Nucleus accumbens (tissue), 56 donors: ENCODE measurements at regions not wholly inside any gene's neighbourhood (a gene's known extent, or its start where the extent isn't known, plus 50 kb on each side); places are given as distances from the start of the nearest gene placed in this dataset.

Source experiments
- DNase-seq, 56 donors: peaks; one replicate each; lab custom pipeline; 2025; lab: John Stamatoyannopoulos, UW

DNA sequence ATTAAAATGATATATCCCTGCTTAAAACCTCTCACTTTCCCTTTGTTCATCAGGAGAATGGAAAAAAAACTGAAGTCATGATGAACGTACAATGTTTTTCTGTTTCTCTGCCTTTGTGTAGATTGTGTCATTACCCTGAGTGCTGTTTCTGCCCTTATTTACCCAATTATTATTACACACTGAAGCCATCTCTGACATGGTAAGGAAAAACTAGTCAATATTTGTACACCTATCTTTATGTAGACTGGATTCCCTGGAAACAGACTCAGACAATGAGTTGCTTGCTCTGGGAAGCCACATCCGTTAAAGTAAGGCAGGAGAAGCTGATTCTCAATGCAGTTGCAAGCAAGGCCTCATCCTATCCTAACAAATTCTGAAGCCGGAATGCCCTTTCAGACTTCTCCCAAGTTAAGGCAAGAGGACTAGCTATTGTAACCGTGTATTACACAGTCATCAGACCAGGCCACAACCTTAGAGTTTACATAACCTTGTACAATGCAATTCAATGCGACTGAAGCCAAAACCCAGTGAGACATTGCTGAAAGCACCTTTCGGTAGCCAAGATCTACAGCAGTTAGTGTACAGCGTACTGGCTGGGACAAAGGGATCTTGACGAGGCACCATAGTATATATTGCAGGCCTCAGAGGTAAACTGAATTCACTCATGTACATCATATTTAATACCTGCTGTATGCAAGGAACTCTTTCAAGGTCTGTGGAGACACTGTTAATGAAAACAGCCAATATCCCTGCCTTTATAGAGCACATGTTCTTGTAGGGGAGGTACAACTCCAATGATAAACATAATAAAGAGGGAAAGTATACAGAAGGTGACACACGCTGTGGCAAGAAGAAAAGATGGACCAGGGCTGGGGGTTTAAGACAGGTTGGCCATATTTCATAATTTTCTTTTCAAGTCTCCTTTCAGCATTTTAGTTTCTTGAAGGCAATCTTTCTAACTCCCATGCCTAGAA, 1040.8 kb upstream of the SEMA6D start:
- DNase-seq: no peak

DNA sequence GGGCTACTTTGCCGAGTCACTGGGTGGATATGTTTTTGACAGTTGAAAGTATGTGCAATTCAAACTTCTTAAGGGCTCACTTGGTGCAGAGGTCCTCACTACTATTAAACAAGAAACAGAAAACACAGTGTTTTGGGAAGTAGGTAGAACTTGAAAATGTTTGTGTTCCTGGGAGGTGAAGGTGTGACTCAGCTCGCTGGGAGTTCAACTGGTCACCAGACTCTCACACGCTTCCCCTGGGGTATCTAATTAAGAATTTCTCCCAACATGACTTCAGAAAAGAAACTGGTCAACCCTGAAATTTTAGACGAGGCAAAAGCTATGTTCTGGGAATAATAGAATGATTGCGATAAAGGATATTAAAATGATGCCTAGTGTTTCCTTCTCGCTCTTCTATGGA, 1039.8 kb upstream of the SEMA6D start:
- no peak for DNase-seq

DNA sequence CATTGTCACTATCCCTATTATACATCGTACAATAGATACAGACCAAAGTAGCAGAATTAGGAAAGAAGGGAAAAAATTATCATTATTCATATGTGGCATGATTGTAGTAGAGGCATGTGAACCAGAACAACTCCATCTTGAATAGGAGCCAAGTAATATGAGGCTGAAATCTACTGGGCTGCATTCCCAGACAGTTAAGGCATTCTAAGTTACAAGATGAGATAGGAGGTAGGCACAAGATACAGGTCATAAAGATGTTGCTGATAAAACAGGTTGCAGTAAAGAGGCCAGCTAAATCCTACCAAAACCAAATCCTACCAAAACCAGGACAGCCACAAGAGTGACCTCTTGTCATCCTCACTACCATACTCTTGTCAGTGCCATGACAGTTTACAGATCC, 1035.4 kb upstream of the SEMA6D start:
- DNase-seq: no peak

DNA sequence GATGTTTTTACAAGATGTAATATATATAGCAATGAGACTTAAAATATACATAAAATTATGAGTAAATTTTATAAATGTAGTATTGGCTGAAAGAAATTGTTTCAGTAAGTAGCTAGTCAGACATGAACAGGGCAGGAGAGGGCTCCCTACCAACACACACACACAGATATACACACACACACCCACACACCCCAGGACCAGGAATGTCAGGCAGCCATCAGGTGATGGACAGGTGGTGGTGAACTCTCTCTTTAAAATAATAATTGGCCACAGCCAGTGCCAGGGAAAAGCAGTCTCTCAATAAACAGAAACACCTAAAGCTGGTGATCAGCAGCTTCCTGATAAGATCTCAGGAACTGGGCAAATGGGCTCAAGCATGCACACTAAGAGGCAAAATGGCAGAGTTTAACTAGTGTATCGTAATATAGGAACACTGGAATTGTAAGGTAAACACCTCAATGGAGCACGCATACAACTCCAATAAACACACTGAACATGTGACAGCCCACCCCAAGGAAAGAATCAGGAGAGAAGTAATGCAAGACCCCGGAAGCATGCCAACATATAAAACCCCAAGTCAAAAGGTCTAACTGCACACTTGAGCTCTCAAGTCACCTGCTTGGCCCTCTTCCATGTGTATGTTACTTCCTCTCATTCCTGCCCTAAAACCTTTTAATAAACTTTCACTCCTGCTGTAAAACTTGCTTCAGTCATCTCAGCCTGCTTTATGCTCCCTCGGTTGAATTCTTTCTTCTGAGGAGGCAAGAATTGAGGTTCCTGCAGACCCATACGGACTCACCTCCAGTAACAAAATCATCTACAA, 1034.1 kb upstream of the SEMA6D start:
- no peak for DNase-seq

DNA sequence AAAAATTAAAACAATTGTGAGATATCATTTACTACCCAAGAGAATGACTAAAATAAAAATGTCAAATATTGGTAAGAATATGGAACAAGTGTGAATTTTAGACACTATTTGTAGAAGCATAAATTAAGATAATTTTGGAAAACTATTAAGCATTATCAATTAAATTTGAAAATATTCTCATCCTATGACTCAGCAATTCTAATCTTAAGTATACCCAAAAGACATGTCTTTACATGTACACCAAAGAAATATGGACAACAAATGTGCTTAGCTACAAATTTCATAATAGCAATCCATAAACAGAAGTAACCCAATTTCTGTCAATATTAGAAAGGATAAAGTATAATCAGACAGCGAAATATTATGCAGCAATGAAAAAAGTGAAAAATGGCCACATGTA, 1032.2 kb upstream of the SEMA6D start:
- DNase-seq: no peak

DNA sequence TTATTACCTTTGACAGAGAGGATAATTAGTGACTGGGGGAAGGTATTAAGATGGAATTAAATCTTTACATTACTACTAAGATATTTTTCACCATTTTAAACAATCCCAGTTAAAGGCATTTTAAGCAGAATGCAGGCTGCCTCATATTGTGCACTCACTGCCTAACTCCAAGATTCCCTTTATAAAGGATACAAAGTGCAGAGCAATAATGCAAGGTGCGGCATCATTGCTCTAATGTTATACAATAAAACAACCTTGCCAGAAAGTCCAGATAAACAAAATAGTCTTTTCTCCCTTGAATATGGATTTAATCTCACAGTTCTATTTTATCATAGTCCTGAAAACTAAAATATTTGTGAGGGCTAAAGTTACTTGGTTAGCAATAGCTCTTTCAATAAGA, 1031.6 kb upstream of the SEMA6D start:
- DNase-seq: no peak

DNA sequence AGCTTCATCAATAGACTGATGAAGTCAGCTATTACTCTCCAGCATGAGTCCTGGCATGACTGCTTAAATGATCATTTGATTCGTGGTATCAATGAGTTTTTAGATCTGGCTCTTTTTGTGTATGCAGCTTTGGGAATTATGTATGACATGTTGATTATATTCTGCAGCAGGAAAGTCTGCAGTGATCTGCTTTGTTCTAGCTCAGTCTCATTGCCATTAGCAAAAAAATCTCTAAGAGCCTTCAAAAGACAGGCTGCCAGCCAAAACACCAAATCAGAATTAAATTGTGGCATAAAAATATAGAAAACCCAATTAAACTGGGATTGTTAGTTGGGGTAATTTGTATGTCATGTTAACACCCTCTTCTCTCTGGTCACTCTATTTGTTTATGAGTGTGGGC, 1021.0 kb upstream of the SEMA6D start:
- DNase-seq: no peak

DNA sequence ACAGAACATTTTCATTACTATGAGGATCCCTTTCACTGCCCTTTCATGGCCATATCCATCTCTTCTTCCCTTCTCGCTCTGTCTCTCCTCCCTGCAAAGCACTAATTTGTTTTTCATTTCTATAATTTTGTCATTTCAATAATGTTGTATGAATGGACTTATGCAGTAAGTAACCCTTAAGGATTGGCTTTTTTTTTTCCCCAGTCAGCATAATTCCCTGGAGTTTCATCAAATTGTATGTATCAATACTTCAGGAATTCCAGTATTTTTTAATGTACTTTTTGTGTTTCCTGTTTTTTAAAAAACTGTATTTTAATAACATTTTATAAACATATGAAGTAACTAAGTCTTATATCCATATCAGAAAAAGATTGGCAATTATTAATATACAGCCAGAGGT, 1016.0 kb upstream of the SEMA6D start:
- DNase-seq: no peak

DNA sequence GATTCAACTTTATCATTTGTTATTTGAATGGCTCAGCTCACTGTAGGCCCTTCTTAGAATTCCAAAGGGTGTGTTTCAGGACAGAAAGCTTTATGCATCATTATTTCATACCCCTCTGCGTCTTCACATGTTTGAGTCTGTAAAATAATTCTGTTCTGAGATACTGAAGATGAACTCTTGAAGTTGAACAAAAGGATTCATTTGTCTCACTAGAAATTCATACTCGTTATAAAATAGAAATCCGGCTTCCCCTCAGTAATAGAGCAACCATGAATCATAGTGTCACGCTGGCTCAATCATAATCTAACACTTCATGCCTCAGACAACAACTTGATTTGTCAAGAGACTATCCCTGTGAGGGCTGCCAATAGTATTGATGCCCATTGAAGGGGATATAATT, 1015.4 kb upstream of the SEMA6D start:
- no peak for DNase-seq

DNA sequence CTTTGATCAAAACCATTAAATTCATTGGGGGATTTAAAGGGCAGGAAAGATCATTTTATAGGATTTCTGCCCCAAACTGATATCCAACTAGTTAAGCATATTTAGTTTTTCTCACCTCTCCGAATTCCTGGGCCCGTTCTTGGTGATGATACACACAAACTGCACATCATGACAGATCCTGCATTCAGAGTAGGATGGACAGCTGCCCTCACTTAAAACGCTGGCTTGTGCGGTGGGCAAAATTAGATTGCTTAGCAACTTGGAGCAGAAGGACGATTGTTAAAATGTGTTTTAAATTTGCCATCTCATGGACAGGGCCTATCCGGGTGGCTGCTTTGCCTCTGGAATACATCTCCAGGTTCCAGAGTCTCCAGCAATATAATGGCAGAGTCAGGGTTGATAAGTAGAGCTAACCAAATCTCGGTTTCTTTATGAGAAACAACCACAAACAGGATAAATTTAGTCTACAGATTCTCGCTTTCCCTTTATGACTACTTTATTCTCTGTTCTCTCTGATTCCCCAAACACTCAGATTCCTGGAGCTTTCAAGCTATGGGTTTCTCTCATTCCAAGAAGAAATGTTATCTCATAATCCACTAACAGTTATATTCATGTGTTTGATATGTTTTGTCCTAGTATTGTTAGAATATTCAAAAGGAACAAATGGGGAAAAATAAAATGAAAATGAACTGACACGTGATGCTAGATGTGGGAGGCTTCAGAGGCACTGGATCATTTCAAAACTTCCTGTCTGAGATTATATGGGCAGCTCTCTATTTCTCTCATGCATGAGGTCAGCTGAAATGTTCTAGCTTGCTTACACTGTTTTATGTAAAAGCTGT, 1014.1 kb upstream of the SEMA6D start:
- no peak for DNase-seq

DNA sequence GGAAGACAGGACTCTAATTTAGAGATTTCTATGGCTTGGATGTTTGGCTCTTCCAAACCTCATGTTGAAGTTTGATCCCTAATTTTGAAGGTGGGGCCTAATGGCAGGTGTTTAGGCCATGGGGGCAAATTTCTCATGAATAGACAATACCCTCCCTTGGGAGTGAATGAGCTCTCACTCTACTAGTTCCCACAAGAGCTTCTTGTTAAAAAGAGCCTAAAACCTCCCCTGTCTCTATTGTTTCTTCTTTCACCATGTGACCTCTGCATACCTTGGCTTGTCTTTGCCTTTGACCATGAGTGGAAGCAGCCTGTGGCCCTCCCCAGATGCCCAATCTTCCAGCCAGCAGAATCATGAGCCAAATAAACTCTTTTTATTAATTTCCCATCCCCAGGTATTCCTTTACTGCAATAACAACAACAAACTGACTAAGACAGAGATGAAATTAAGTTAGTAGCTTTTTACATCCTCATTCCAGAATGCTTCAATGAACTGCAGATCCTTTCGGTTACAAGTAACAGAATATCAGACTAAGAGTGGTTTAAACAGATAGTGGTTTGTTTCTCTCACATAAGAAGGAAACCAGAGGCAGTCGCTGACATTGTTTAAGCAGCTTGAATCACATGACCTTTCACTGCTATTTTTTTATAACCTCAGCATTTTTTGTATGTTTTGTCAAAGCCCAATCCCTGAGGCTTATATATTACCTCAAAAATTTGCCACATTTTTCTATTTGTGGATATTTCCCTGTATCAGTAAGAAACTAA, 1013.3 kb upstream of the SEMA6D start:
- DNase-seq: no peak

DNA sequence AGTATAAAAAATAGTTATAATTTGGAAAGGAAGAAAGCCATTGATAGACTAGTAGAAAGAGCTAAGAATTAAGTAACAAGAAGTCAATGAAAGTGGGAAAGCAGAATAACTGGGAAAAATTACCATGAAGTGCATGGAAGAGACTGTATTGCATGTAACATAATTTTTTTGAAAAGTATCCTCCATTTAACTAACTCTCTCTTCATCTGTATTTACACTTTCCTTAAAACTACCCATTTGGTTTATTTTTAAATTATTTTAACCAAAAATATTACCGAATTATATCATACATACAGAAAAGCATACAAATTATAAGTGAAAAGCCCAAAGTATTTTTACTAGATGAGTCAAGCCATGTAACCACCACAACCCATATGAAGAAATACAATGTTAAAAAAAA, 1009.9 kb upstream of the SEMA6D start:
- no peak for DNase-seq

DNA sequence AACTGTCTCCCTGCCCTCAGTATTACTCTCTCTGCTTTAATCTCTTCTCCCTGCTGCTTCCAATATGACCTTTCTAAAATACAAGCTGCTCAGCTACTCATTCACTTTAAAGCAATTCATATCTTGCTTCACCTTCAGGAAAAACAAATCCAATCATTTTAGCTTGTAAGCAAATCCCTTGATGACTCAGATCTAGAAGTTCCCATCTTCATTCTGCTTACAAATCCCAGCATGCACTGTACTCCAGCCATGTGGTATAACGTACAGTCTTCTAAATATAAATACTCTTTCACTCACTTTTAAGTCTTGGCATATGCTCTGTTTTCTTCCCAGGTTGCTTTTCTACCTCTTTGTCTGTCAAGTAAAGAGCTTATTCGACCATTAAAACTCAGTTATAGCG, 1009.1 kb upstream of the SEMA6D start:
- no peak for DNase-seq

DNA sequence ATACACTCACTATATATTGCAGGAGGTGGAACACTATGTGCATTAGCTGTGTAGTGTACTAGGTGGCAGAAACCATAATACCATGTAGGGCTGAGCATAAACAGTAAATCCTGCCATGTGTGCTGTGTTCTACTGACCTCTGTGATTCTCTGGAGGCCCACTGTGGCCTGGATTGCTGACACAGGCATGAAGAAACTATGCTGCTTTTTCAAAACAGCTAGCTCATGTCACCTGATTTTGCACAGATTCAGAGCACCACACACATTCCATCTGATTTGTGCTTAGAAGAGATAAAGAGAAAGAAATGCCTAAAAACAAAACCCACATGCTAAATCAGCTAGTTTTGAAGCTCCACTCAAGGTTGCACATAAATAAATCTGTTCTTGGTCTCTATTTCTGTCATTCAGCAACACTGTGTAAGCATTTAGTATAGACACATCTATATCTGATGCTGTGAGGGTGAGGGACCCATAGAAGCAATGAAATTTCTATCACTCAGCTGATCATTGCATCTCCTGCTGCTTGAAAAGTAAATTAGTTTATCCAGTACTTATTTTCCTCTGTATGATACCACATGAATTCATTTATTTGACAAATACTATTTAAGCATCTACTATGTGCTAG, 1007.7 kb upstream of the SEMA6D start:
- DNase-seq: no peak

DNA sequence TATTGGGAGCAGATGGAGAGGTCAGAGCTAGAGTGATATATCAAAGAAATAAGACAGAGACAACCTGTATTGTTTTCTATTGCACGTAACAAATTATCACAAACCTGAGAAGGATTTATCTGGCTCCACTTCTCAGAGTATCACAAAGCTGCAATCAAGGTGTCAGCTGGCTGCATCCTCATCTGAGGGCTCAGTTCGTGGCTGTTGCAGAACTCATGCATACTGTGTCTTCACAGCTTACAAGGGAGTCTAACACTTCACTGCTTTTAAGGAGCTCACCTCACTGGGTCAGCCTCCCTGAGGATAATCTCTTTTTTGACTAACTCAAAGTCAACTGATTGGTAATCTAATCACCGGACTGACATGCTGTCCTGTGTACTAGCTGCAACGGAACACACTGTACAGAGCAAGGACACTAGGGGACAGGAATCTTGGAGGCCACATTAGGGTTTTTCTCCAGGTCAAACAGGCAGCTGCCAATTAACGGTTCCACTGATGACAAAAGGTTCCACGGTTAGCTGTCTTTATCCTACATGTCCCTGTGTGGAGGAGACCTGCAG, 1006.8 kb upstream of the SEMA6D start:
- DNase-seq: no peak

DNA sequence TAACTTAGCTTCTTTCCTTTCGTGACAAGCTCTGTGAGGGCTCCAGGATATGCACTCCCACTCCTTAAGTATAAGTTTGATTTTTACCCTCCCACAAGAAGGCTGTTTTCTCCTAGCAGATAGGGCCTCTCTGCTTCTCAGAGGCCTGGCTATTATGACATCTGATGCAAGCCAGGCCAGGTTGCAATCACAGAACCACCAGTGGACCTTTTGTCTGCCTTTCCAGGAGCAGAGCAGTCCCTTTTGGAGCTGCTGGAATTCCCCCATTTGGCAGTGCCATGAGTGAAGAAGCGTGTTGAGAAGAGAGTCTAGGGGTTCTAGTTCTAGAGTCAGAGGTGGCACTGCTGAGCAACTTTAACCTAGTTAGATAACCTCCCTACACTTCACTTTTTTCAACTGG, 1004.3 kb upstream of the SEMA6D start:
- no peak for DNase-seq

DNA sequence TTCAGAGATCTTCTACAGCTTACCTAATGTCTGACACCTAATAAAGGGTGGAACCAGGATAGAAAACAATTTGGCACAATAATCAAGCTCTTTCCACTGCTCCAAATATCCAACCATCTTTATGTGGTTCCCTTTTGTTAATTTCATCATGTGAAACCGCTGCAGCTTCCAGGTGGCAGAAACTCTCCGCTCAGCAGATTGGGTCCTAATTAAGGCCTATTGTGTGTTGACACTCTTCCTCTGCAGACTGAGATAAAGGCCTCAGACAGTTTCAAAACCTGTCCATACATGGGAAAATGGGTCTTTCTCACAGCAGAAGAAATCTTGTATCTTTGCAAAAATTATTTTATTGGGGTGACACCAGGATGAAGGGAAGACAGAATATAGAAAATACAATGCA, 1002.4 kb upstream of the SEMA6D start:
- no peak for DNase-seq

DNA sequence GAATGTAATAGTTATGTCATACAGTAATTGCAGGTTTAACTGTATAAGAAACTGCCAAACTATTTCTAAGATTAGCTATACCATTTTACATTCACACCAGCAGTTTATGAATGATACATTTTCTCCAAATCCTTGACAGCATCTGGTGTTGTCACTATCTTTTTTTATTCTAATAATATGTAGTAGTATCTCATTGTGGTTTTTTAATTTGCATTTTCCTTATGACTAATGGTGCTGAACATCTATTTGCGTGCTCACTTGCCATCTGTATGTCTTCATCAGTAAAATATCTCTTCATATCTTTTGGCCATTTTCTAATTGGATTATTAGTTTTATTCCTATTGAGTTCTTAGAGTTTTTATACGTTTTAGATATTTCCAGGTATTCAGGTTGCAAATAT, 994.0 kb upstream of the SEMA6D start:
- DNase-seq: no peak

DNA sequence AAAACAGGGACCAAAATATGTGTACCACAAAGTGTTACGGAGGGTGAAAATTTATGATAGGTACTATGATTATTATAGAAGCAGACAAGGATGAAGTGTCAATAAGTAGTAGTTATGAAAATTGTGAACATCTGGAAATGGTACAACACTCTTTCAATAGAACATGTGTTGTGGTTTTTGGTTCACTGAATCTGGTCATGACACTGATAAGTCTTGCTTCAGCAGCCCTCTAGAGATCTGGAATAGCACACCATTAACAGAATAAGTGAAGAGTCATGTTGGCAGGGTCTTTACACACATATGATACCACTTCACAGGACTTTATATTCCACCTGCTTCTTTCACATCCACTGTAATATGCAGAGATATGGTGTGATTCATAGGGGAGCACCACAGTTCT, 985.2 kb upstream of the SEMA6D start:
- no peak for DNase-seq
